ENCODE measurements at regions not wholly inside any gene's neighbourhood (a gene's known extent, or its start where the extent isn't known, plus 50 kb on each side); places are given as distances from the start of the nearest gene placed in this dataset.

GRCh38 chr2:19300961-19301360 lies 57.5 kb downstream of the OSR1 start:
- no peak for DNase-seq

- DNase-seq, result no peak
Measured at GRCh38 chr2:19299522-19299921, 58.9 kb downstream of the OSR1 start.

GRCh38 chr2:19299032-19299431 lies 59.4 kb downstream of the OSR1 start:
- DNase-seq, result no peak

- DNase-seq, result no peak
Measured at GRCh38 chr2:19297716-19298115, 60.7 kb downstream of the OSR1 start.

GRCh38 chr2:19295998-19296502 lies 62.4 kb downstream of the OSR1 start:
- DNase-seq, result no peak

- peak in 6 of 14 donors; percentile 1 to 36 (median 6) for DNase-seq
Measured at GRCh38 chr2:19292007-19292406, 66.4 kb downstream of the OSR1 start.

GRCh38 chr2:19288291-19288690 lies 70.1 kb downstream of the OSR1 start:
- DNase-seq, result no peak

- DNase-seq, result no peak
Measured at GRCh38 chr2:19287324-19287723, 71.1 kb downstream of the OSR1 start.

GRCh38 chr2:19282305-19282704 lies 76.1 kb downstream of the OSR1 start:
- DNase-seq, result no peak

- no peak for DNase-seq
Measured at GRCh38 chr2:19274439-19274838, 84.0 kb downstream of the OSR1 start.

GRCh38 chr2:19272941-19273470 lies 85.4 kb downstream of the OSR1 start:
- DNase-seq, result no peak

- DNase-seq, result no peak
Measured at GRCh38 chr2:19272039-19272438, 86.4 kb downstream of the OSR1 start.

- DNase-seq, result no peak
Measured at GRCh38 chr2:19264852-19265251, 93.6 kb downstream of the OSR1 start.

- DNase-seq, result no peak
Measured at GRCh38 chr2:19262150-19262549, 96.3 kb downstream of the OSR1 start.

GRCh38 chr2:19261061-19261460 lies 97.4 kb downstream of the OSR1 start:
- no peak for DNase-seq

GRCh38 chr2:19256121-19256601 lies 102.3 kb downstream of the OSR1 start:
- no peak for DNase-seq

- no peak for DNase-seq
Measured at GRCh38 chr2:19255481-19255880, 102.9 kb downstream of the OSR1 start.

GRCh38 chr2:19251554-19251953 lies 106.9 kb downstream of the OSR1 start:
- DNase-seq, result no peak

GRCh38 chr2:19250906-19251305 lies 107.5 kb downstream of the OSR1 start:
- no peak for DNase-seq

GRCh38 chr2:19247186-19247585 lies 111.2 kb downstream of the OSR1 start:
- DNase-seq, result no peak

GRCh38 chr2:19246496-19246895 lies 111.9 kb downstream of the OSR1 start:
- DNase-seq, result no peak

- no peak for DNase-seq
Measured at GRCh38 chr2:19244460-19245363, 113.7 kb downstream of the OSR1 start.

- no peak for DNase-seq
Measured at GRCh38 chr2:19238440-19239060, 119.9 kb downstream of the OSR1 start.

Data from C1 segment of cervical spinal cord (tissue), 14 donors.